Suppressor macrophage treated with lipopolysaccharide for 4 hours (primary cell): ENCODE measurements at regions not wholly inside any gene's neighbourhood (a gene's known extent, or its start where the extent isn't known, plus 50 kb on each side); places are given as distances from the start of the nearest gene placed in this dataset.
"Not testable (repeated sequence)": the region's sequence is repeated elsewhere in the genome, so short reads cannot be mapped to it uniquely, and the experiment has no call there.

Source experiments
- DNase-seq: peaks from one replicate; pipeline ENCODE4 v3.0.0-alpha.2; 2020

GRCh38 chr3:72035606-72036005, 250.7 kb upstream of the PROK2 start:
- DNase-seq, result no peak

- peak; percentile 26 for DNase-seq
Measured at GRCh38 chr3:72034986-72035385, 250.0 kb upstream of the PROK2 start.

DNA sequence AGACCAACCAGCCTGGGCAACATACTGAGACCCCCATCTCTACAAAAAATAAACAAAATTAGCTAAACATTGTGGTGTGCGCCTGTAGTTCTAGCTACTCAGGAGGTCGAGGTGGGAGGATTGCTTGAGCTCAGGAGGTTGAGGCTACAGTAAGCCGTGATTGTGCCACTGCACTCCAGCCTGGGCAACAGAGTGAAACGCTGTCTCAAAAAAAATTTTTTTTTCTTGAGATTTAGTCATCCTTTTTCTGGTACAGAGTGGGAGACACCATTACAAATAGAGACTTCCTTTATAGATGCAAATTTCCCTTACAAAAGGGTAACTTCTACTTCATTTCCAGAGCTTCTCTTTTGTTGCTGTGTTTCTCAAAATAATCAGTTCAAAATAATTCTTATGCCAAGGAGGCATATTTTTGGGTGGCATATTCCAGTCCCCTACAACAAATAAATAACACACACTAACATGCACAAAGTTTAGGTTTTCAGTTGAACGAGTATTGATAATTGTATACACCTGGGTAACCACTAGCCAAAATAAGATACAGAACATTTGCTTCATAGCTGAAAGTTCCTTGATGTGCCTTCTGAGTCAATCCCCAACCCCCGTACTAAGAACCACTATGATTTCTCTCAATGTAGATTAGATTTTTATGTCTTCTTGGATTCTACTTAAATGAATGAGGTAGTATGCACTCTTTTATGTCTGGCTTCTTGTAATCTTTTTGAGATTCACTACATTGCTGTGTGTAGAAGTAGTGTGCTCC, 248.9 kb upstream of the PROK2 start:
- DNase-seq, result peak; percentile 77

DNA sequence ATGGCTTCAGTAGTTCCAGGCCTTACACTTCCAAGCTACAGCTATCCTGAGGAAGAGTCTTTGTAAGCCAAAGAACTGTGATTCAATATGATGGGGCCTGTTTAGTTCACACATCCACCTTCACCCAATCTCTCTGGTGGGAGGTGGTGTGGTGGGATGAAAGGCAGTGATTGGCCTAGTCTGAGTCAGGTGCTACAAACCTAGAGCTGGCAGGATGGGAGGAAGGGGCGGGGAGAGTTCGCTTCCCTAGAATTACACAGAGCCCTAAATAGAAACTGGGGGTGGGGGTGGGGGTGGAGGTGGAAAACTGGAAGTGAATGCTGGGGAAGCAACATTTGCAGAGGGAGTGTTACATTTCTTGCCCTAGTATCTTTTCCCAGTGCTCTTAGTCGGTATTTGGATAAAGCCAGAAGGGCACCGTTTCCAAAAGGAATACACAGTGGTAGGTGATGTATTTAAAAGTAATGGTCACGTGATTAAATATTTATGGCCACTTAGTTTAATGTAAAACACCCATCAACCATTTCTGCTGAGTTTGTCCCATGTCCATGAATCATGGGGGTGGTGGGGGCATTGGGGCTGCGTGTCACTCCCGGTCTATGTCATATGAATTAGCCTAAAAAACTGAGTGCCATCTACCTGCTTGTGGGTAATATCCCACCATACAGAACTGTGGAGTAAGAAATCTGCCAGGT, 247.6 kb upstream of the PROK2 start:
- DNase-seq, result peak; percentile 80

DNA sequence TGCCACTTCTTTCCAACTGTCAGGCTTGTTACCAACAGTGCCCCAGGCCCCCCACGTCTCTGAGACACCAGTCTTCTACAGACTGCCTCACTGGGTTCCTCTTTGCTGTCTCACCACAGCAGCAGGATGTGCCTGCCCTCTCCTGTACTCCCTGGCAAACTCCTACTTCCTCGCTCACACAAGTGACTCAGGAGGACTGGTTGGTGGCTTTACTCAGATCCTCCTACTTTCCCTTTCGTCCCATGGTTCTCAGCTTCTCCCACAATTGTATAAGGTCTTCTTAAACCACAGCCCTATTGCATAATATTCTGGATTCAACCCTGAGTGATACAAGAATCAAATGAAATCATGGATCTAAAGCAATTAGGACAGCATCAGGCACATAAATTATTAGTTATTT, 246.6 kb upstream of the PROK2 start:
- peak; percentile 97 for DNase-seq

DNA sequence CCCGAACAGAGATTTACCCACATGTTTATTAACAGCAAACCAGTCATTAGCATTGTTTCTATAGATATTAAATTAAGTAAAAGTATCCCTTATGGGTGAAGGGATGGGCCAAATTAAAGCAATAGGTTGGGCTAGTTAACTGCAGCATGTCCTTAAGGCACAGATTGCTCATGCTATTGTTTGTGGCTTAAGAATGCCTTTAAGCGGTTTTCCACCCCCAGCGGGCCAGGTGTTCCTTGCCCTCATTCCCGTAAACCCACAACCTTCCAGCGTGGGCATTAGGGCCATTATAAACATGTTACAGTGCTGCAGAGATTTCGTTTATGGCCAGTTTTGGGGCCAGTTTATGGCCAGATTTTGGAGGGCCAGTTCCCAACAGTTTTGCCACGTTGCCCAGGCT, 245.3 kb upstream of the PROK2 start:
- DNase-seq, result not testable (repeated sequence)

- not testable (repeated sequence) for DNase-seq
Measured at GRCh38 chr3:72028726-72029125, 243.8 kb upstream of the PROK2 start.

GRCh38 chr3:72028307-72028706, 243.4 kb upstream of the PROK2 start:
- not testable (repeated sequence) for DNase-seq

- not testable (repeated sequence) for DNase-seq
Measured at GRCh38 chr3:72027728-72028127, 242.8 kb upstream of the PROK2 start.

DNA sequence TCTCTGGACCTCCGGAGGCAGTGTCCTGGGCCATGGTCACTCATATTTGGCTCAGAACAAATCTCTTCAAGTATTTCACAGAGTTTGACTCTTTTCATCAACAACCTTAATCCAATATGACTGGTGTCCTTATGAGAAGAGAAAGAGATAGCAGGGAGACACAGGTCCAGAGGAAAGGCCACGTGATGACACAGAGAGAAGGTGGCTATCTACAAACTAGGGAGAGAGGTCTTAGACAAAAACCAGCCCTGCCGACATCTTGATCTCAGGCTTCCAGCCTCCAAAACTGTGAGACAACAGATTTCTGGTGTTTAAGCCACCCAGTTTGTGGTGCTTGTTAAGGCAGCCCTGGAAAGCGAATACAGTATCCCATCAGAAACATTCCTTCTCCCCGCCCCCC, 237.1 kb upstream of the PROK2 start:
- no peak for DNase-seq

- DNase-seq, result no peak
Measured at GRCh38 chr3:72021531-72021930, 236.6 kb upstream of the PROK2 start.

DNA sequence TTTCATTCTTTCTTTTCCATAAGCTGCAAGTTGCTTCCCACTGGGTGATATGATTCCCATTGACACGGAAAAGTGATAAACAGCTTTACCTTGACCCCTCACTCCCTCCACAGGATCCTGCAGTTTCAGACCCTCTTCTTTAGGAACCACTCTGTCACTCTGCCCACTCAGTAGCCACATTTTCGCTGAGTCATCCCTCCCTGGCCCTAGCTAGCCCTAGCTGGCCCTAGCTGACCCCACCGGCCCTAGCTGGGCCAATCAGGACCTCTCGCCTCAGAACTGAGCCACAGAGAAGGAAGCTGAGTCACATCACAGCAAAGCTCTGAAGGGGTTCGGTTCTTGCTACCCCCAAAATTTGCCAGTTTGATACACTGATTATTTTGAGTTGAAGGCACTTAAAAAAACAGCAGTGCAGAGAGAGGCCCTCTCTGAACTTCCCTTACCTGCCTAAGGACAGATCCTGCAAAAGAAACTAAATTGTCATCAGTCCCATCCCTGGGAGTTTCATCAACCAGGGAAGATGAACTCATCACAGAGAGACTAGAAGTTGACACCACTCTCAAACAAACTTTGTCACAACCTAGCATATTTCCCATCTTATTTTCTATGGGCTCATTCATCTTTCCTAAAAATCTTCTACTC, 233.5 kb upstream of the PROK2 start:
- peak; percentile 61 for DNase-seq

DNA sequence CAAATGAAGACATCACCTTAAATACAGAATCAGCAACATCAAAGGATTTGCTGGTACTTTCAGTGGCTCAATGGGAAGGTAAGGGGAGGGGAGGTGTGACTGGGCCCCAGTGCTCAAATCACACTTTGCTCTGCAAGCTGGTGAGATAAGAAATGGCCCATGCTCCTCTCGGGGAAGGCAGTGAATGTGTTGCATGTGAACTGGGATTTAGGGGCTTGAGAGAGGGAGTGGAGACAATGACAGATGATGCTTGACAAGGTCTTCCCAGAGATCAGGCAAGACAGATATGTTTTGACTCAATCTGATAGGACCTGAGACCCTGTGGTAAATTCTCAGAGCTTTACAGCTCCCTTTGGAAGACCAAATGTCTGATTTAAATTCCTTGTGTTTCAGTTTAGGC, 233.0 kb upstream of the PROK2 start:
- DNase-seq, result no peak

DNA sequence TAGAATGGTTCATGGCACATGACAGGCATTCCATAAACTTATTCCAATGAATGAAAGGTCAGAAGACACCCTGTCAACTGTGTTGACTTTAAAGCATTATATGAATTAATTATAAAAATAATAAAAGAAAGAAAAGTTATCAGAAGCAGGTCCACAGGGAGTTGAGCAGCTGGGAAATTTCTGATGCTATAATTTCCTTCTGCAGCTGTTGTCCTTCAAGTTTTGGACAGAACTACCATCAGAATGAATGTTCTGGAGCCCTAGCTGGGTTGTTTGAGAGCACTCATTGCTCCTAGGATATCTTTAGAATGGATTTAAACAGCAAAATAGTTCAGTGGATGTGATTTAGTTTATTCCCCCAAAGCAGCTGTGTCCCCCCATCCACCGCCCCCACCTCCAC, 232.4 kb upstream of the PROK2 start:
- DNase-seq, result no peak

GRCh38 chr3:72015463-72015862, 230.5 kb upstream of the PROK2 start:
- DNase-seq, result peak; percentile 16

GRCh38 chr3:72013084-72013483, 228.1 kb upstream of the PROK2 start:
- peak; percentile 40 for DNase-seq

DNA sequence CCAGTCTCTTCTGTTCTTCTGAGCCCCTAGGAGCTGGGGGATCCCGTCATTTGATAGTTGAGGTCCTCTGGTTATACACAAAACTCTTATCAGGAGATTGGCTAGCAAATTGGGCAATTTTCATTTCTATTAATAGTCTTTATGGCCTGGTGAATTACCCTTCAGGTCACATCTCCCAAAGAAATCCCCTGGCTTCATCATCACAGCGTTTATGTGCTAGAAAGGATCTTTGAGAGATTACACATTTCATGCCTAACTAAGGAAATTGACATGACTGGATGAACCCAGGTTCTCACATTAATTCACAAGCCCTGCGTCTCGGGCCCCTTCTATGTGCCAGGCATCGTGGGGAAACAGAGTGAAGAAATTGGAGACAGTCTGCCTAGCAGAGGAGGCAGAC, 227.4 kb upstream of the PROK2 start:
- DNase-seq, result peak; percentile 19

GRCh38 chr3:72011485-72011884, 226.5 kb upstream of the PROK2 start:
- DNase-seq, result no peak

DNA sequence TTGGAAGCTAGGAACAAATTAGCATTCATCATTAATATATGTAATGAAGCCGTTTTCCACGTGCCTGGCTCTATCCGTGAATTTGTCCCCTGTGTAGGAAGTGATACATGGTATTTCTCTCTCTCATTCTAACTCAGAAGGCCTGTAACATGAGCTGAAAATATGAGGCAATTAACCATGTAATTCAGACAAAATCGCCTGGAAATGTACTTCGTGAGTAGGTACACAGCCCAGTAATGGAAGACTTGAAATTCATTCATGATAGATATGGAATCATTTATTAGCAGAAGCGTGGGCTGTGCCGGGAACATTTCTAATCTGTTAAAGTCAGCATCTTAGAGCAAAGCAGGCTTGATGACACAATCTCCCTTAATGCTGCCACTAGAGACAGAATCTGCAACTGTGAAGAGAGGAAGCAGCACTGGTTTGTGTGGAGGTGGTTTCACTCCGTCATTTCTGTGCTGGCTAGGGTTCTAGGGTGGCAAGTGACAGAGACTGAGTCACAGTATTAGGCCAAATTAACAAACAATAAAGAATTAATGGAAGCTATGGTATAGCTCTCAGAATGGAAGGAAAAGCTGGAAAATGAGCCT, 225.0 kb upstream of the PROK2 start:
- peak; percentile 87 for DNase-seq

DNA sequence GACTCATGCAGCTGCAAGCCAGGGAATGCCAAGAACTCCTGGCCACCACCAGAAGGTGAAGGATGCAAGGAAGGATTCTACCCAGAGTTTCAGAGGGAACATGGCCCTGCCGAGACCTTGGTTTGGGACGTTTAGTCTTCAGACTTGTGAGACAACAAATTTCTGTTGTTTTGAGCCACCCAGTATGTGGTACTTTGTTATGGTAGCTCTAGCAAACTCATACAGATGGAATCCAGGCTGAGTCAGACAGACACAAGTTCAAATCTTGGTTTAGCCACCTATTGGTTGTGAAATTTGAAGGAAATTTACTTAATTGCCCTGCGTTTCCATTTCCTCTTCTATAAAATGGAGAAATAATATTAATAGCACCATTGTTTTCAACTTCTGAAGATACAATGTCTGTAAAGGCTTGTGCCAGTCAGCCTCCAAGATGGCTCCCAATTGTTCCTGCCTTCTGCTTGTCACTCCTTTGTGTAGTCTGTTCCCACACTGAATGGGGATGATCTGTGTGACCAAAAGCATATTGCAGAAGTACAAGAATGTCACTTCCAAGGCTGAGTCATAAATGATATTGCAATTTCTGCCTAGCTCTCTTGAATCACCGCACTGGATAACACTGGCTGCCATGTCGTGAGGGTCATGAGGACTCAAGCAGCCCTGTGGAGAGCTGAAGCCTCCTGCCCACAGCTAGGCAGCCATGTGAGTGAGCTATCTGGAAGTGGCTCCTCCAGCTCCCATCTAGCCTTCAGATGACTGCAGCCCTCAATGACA, 223.5 kb upstream of the PROK2 start:
- peak; percentile 94 for DNase-seq

GRCh38 chr3:72006631-72007556, 221.9 kb upstream of the PROK2 start:
- no peak for DNase-seq
